Stimulated activated CD4-positive, alpha-beta T cell treated with anti-CD3 and anti-CD28 coated beads, TNF-alpha, amount 100 ng/mL, for 48 hours (primary cell): ENCODE measurements at regions not wholly inside any gene's neighbourhood (a gene's known extent, or its start where the extent isn't known, plus 50 kb on each side); places are given as distances from the start of the nearest gene placed in this dataset.
"Not testable (repeated sequence)": the region's sequence is repeated elsewhere in the genome, so short reads cannot be mapped to it uniquely, and the experiment has no call there.

ENCODE experiments used
- DNase-seq, 3 donors: peaks; one replicate each; pipeline ENCODE4 v3.0.0-alpha.2; 2020; ENCODE audit warnings: low read depth in 3 of 3

GRCh38 chr1:120465900-120466299 is 51.1 kb downstream of the NBPF8 start:
- not testable (repeated sequence) for DNase-seq

GRCh38 chr1:120477663-120478062 is 62.8 kb downstream of the NBPF8 start:
- DNase-seq = not testable (repeated sequence)

- DNase-seq = not testable (repeated sequence)
These were observed 63.6 kb downstream of the NBPF8 start for GRCh38 chr1:120478400-120478799.

GRCh38 chr1:120487542-120487941 is 72.7 kb downstream of the NBPF8 start:
- not testable (repeated sequence) for DNase-seq

- DNase-seq = not testable (repeated sequence)
These were observed 74.4 kb downstream of the NBPF8 start for GRCh38 chr1:120489217-120489616.

GRCh38 chr1:120497145-120497544 is 82.3 kb downstream of the NBPF8 start:
- not testable (repeated sequence) for DNase-seq

- DNase-seq = not testable (repeated sequence)
These were observed 88.4 kb downstream of the NBPF8 start for GRCh38 chr1:120503284-120503683.

- DNase-seq = not testable (repeated sequence)
These were observed 91.5 kb downstream of the NBPF8 start for GRCh38 chr1:120506352-120506751.

- not testable (repeated sequence) for DNase-seq
These were observed 93.5 kb downstream of the NBPF8 start for GRCh38 chr1:120508351-120508750.

GRCh38 chr1:120509258-120509657 is 94.4 kb downstream of the NBPF8 start:
- not testable (repeated sequence) for DNase-seq

- DNase-seq = not testable (repeated sequence)
These were observed 98.3 kb downstream of the NBPF8 start for GRCh38 chr1:120513099-120513498.

GRCh38 chr1:120513531-120513930 is 98.7 kb downstream of the NBPF8 start:
- DNase-seq = not testable (repeated sequence)

GRCh38 chr1:120519196-120519595 is 104.4 kb downstream of the NBPF8 start:
- not testable (repeated sequence) for DNase-seq

- DNase-seq = not testable (repeated sequence)
These were observed 109.6 kb downstream of the NBPF8 start for GRCh38 chr1:120524416-120524815.

GRCh38 chr1:120525386-120525785 is 110.6 kb downstream of the NBPF8 start:
- not testable (repeated sequence) for DNase-seq

GRCh38 chr1:120529475-120530089 is 114.7 kb downstream of the NBPF8 start:
- DNase-seq = not testable (repeated sequence)

GRCh38 chr1:120531455-120531854 is 116.6 kb downstream of the NBPF8 start:
- DNase-seq = not testable (repeated sequence)

GRCh38 chr1:120534361-120535047 is 119.7 kb downstream of the NBPF8 start:
- not testable (repeated sequence) for DNase-seq

- not testable (repeated sequence) for DNase-seq
These were observed 120.2 kb downstream of the NBPF8 start for GRCh38 chr1:120535052-120535451.

GRCh38 chr1:120541394-120541793 is 126.6 kb downstream of the NBPF8 start:
- not testable (repeated sequence) for DNase-seq

- not testable (repeated sequence) for DNase-seq
These were observed 127.5 kb downstream of the NBPF8 start for GRCh38 chr1:120542365-120542764.

- DNase-seq = not testable (repeated sequence)
These were observed 128.1 kb downstream of the NBPF8 start for GRCh38 chr1:120542940-120543339.

- DNase-seq = peak; percentile 36 to 78 (median 77)
These were observed 129.6 kb downstream of the NBPF8 start for GRCh38 chr1:120544434-120544833.
